HG03139 (cell line): ENCODE measurements at regions not wholly inside any gene's neighbourhood (a gene's known extent, or its start where the extent isn't known, plus 50 kb on each side); places are given as distances from the start of the nearest gene placed in this dataset.

ENCODE experiments used
- ATAC-seq: cut with Tn5 transposase; IDR thresholded peaks from one replicate; pipeline ENCODE4 v1.9.1; 2021; ENCODE audit not compliant: unreplicated experiment

GRCh38 chr10:78756604-78757343 is 312.0 kb upstream of the ZMIZ1 start:
- no peak for ATAC-seq

DNA sequence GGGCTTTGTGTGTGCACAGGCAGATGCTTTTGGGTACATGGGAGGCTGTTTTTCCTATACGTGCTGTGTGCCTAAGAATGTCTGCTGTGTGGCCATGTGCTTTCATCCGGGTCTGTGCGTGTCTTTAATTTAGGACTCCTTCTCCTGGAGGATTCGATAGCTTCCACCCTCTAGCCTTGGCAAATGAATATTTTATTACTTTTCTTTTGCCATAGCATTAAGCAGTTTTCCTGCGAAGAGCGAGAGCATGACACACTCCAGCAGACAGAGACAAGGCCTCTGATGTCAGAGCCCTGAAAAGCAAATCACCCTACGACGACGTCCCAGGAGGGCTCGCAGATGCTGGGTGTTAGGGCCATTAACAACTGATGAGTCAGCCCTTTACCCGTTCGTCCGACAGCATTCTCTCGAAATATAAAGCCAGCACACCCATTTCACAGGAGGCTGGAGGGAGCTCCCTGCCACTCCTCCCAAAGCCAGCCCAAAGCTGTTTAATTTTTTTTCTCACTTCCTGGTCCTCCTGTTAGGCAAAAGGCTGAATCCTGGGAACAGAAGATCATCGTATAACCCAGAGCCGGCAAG is 311.3 kb upstream of the ZMIZ1 start:
- no peak for ATAC-seq

- ATAC-seq: no peak
These were observed 310.6 kb upstream of the ZMIZ1 start for GRCh38 chr10:78758176-78758575.

DNA sequence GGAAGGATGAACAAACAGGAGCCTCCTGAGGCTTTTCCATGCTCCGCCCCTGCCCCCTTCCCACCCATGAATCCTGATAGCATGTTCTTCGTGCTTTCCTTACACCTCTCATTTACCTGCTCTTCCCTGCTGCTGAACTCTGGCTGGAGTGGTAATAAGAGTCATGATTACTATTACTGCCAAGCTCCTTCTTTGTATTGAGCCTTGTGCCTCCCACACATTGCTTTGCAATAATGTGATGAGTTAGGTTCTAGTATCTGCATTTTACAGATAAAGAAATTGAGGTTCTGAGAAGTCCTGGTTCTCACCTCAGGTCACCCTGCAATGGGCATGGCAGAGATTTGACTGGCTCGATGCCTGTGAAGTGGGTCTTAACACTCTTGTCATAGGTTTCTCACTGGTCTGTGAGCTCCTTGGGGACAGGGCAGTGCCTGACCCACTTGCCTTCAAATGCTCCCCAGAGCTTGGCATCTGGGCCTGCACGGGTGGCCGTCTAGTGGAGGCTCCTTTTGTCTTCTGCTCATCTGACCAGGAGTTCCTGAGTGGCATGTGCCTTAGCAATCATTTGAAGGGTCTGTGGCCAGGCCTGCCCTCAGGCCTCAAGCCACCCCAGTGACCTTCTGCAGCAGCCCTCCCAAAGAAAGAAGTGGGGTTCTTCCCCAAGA is 309.2 kb upstream of the ZMIZ1 start:
- no peak for ATAC-seq

DNA sequence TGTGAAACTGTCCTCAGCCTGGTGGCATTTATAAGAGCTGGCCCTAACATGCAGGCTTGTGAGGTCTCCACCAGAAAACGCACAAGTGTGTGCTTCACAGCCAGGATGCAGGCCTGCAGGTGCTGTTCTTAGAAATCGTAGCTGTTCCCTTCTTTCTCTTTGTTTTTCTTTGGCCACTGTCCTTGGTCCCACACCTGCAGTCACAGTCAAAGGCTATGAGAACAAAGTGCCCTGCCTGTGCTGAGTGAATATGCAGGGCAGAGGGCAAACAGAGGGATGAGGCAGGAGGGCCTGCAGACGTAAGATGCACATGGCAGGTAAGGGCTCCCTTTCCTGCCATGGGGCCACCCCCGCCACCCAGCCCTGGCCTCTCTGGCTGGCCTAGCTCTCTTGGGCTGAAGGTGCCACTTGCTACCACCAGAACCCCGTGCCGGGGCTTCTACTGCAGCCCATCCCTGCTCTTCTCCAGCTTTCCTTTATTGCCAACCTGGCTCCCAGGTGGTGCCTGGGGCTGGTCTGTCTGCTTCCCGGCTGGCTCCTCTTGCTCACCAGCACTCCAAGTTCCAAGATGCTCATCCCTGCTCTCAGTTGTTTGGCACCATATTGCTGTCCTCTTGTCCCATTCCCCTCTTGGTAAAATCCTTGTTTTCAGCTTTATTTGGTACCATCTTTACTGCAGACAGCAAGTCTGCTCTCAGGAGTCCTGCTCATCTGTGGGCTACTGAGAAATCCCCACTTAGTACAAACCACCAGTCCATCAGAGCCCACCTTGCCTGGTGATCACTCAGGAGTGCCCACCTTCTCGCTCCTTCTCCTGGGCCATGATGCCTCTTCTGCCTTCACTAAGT is 308.1 kb upstream of the ZMIZ1 start:
- no peak for ATAC-seq

- ATAC-seq: no peak
These were observed 307.4 kb upstream of the ZMIZ1 start for GRCh38 chr10:78761311-78761781.

DNA sequence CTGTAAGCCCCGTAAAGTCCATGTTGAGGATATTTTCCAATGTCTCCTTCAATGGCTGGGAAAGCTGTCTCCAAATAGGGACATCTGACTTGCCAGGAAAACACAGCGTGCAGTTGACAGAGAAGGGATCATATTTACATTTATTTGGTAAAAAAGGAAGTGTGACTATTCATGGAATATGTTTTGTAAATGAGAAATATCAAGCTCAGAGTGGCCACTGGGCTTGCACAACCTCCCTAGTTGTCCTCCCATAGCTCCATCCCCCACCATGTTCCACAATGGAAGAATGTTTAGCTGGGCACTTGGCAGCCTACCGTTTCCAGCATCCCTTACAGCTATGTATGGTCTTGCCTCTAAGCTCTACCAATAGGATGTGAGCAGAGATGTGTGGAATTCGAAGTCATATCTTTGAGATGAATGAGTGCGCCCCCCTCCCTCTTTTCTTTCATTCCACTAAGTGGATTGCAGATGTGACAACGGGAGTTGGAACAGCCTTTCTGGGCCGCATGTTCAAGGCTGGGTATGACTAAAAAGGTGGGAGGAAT is 306.6 kb upstream of the ZMIZ1 start:
- no peak for ATAC-seq

- no peak for ATAC-seq
These were observed 305.5 kb upstream of the ZMIZ1 start for GRCh38 chr10:78763234-78763633.

DNA sequence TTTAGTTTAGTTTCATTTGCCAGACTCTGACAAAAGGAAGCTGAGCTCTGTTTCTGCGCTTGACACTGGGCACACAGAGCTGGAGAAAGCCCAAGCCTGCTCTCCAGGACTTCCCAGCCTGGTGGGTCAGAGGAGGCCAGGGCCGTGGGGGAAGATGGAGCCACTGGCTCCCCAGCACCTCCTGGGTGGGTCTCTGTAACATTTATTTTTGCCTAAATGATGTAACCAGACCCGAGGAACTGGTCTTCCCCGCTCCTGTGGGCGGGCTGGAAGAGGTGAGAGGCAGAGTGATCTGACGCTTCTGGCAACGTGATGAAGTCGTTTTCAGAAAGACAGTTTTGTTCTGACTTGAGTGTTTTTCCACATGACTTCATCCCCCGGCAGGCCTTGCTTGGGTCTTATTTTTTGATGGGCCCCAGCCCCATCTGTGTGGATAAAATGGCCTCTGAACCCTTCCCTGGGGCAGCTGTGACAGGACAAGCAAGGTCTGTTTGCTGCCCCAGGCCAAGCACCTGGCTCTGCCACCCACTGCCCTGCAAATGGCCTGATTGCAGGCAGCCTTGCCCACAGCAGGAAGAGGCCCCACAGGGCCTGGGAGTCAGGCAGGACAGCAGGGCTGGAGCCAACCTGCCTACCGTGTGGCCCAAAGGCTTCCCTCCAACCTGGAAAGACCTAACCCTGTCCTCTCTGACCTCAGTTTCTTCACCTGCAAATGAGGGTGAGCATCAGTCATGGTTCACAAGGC is 304.9 kb upstream of the ZMIZ1 start:
- ATAC-seq: no peak

- ATAC-seq: no peak
These were observed 304.3 kb upstream of the ZMIZ1 start for GRCh38 chr10:78764436-78764835.

DNA sequence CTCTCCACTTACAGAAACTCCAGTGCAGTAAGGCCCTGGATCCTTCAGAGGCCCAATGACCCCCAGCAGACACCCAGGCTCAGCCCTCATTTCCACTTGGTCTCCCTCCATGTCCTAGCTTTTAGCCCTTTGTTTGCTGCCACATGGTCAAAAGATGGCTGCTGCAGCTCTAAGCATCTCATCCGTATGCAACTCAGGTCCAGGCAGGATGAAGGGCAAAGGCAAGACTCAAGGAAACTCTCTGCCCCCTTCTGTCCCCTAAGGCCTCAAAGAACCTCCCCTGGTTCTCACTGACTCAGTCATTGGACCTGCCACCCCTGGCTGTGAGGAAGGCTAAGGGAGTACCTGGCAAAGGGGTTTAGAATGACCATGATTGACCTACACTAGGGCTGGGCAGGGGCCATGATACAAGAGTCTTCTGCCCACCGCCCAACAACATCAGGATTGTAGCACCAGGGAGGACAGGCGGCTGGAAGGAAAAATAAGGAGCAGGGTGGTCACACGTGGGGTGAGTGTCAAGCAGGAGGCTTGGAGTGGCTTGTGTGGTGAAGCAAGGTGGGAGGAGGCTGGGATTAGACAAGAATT is 303.8 kb upstream of the ZMIZ1 start:
- ATAC-seq: no peak

- ATAC-seq: no peak
These were observed 302.9 kb upstream of the ZMIZ1 start for GRCh38 chr10:78765726-78766335.

DNA sequence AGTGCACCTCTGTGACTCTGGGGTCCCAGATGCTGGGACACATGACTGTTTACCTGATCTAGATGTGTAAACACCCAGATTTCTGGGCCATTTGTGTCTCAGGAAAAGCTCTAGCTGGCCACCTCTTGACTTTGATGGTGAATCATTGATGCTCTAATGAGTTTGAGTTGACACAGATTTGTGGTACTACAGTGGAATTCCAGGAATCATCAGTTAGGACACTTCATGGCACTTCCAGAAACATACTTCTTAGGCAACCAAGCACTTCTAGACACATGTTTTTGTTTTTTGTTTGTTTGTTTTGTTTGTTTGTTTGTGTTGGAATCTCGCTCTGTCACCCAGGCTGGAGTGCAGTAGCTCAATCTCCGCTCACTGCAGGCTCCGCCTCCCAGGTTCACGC is 302.2 kb upstream of the ZMIZ1 start:
- ATAC-seq: no peak

GRCh38 chr10:78768041-78768835 is 300.5 kb upstream of the ZMIZ1 start:
- ATAC-seq: no peak

DNA sequence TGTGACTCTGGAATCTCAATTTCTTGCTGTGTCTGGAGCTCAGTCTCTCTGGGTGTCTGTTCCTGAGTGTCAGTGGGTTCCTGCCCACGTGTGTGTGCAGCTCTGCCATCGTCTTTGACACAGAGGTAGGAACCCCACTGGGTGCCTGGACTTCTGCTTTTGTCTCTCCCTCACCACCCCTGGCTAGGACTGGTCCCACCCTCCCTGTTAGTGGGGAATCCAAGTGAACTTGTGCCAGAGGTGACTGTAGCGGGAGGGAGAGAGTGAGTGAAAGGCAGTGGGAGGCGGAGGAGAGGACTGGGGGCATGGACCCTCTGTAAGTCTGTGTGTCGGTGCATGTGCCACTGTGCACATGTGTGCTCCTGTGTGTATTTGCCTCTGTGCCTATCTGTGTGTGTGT is 299.9 kb upstream of the ZMIZ1 start:
- ATAC-seq: no peak

DNA sequence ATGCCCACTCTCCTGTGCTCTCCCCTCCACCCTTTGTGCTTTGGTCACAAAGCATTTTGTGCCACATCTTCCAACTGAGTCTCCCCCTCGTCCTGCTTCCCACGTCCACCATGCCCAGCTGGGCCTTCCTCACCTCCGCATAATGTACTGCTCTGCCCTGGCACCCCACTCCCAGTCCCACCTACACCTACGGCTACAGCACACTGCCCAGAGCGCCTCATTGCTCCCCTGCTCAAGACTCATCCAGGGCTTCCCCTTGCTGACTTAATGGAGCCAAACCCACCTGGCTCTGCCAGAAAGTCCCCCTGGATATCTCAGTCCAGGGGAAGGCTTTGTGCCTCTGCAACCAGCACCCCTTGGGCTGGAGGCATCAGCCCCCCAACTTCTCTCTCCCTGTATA is 299.2 kb upstream of the ZMIZ1 start:
- ATAC-seq: no peak

GRCh38 chr10:78770167-78771090 is 298.3 kb upstream of the ZMIZ1 start:
- no peak for ATAC-seq

DNA sequence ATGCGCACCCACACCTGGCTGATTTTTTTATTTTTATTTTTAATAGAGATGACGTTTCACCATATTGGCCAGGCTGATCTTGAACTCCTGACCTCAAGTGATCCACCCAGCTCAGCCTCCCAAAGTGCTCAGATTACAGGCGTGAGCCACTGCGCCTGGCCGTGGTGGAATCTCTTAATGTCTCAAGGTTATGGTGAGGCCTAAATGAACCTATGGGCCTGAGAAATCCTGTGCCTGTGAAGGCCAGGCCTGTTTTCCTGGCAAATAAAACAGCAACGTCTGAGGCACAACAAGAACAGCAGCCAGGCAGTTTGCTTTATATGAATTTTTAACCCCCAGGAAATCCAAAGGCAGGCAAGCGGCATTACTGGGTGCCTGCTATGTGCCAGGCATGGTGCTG is 297.5 kb upstream of the ZMIZ1 start:
- no peak for ATAC-seq
